Naive B cell (primary cell): ENCODE measurements at regions not wholly inside any gene's neighbourhood (a gene's known extent, or its start where the extent isn't known, plus 50 kb on each side); places are given as distances from the start of the nearest gene placed in this dataset.
A peak's percentile ranks its signal among the peaks of the same experiment; 100 is the strongest.
"Not testable (repeated sequence)": the region's sequence is repeated elsewhere in the genome, so short reads cannot be mapped to it uniquely, and the experiment has no call there.

Experiments used
- ATAC-seq, 2 donors: fragments of 150-1000 bp; cut with Tn5 transposase; 2 replicates each; pipeline ENCODE4 v1.10.0; 2021; ENCODE audit warnings: low read depth in 2 of 2, mild to moderate bottlenecking in 2 of 2, moderate library complexity in 2 of 2
- DNase-seq: peaks from one replicate; pipeline ENCODE4 v3.0.0; 2022
- H3K27ac Mint-ChIP-seq, 6 donors: one replicate each; pipeline ENCODE4 v1.8.0; 2020 to 2022; ENCODE audit warnings: mild to moderate bottlenecking in 6 of 6, mixed read lengths in 6 of 6, moderate library complexity in 5 of 6, inconsistent platforms in 2 of 6
- H3K27me3 Mint-ChIP-seq, 3 donors: one replicate each; pipeline ENCODE4 v1.8.0; 2021 to 2022; ENCODE audit warnings: mixed read lengths in 3 of 3, mild to moderate bottlenecking in 1 of 3
- H3K36me3 Mint-ChIP-seq, 2 donors: one replicate each; pipeline ENCODE4 v1.8.0; 2020 to 2022; ENCODE audit warnings: mixed read lengths in 2 of 2, inconsistent platforms in 1 of 2, mild to moderate bottlenecking in 1 of 2
- H3K4me1 Mint-ChIP-seq, 3 donors: one replicate each; pipeline ENCODE4 v1.8.0; 2020 to 2022; ENCODE audit warnings: mixed read lengths in 3 of 3, inconsistent platforms in 1 of 3, mild to moderate bottlenecking in 1 of 3, moderate library complexity in 1 of 3
- H3K4me3 Mint-ChIP-seq, 8 donors: one replicate each; pipeline ENCODE4 v1.8.0; 2020 to 2022; ENCODE audit warnings: mild to moderate bottlenecking in 8 of 8, mixed read lengths in 8 of 8, moderate library complexity in 8 of 8, inconsistent platforms in 2 of 8
- H3K9me3 Mint-ChIP-seq, 7 donors: one replicate each; pipeline ENCODE4 v1.8.0; 2020 to 2022; ENCODE audit warnings: mixed read lengths in 7 of 7, mild to moderate bottlenecking in 5 of 7, inconsistent platforms in 2 of 7, moderate library complexity in 1 of 7

DNA sequence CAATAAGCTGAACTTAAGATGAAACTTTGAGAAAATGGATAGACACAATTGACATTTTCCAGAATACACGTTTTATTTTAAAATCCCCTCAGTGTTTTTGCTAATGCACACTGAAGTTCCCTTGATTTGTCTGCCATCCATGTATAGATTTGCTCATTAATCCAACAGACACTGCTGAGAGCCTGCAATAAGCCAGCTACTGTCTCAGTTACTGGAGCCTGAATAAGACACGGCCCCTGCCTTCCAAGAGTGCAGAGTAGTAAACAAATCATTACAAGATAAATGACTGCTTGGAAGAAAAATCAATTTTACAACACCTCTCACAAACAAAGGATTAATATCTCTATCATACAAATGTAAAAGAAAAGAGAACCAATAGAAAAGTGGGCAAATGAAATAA, 130.1 kb downstream of the TLR5 start:
- H3K4me3 Mint-ChIP-seq: no peak overlapping the region
- H3K4me1 Mint-ChIP-seq: no peaks in the 10 kb centered on the region
- no peaks in the 10 kb centered on the region for H3K36me3 Mint-ChIP-seq
- DNase-seq: no peak
- H3K9me3 Mint-ChIP-seq: peaks cover 0 to 2% (median 0%) of the 10 kb centered on the region in 7 donors
- H3K27ac Mint-ChIP-seq: no peak overlapping the region
- H3K27me3 Mint-ChIP-seq: peaks cover 4 to 15% (median 5%) of the 10 kb centered on the region in 3 donors
- ATAC-seq: no peak

DNA sequence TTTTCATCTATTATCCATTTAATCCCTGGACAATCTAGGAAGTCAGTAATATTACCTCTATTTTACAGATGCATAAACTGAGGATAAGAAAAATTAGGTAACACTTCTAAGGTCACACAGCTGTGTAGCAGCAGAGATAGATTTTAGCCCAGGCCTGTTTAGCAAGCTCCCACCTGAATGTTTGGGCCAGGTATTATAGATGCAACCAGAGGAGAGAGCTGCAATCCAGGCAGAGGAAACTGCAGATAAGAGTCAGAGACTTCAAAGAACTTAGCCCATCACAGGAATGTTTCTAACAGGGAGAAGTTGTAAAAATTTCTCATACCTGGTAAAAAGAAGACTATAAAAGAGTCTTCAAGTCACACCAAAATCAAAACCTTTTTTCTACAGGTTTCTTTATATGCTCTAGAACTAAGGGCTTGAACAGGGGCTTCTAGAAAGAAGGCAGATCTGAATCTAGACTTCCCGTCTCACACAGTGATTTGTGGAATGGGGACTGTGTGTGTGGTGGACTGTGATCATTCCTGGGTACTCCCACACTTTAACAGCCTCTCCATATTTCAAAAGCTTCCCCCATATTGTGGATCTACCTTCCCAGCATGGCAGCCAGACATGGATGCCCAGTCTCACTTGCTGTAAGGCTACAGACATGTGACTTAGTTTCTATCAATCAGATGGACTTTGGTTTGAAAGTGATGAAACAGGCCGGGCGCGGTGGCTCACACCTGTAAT, 128.7 kb downstream of the TLR5 start:
- no peaks in the 10 kb centered on the region for H3K36me3 Mint-ChIP-seq
- peak overlapping the region in 1 of 6 donors; percentile 3 for H3K27ac Mint-ChIP-seq
- H3K4me1 Mint-ChIP-seq: no peaks in the 10 kb centered on the region
- no peak overlapping the region for H3K4me3 Mint-ChIP-seq
- ATAC-seq (no peak), DNase-seq (no peak)
- H3K27me3 Mint-ChIP-seq: peaks cover 4 to 15% (median 5%) of the 10 kb centered on the region in 3 donors
- H3K9me3 Mint-ChIP-seq: peaks cover 0 to 2% (median 0%) of the 10 kb centered on the region in 7 donors

DNA sequence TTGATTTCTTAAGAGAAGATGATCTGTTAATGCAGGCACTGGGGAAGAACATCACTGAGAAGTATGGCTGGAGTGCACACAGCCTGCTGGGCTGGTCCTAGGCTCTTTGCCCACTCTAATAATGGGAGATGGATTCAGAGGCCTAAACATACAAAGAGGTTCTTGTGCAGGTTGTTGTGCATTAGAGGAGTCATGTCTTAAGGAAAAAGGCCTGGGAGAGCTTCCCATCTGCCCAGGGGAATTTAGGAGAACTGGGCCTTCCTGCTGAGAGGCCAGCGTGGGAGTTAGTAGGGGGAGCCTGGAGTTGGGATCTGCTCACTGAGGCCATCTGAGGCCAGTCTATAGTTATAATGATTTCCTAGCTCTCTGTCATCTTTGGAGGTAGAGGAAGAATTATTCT, 126.7 kb downstream of the TLR5 start:
- Mint-ChIP-seq H3K4me3 (peak overlapping the region in 1 of 8 donors; percentile 11), H3K36me3 (no peaks in the 10 kb centered on the region), H3K27ac (peak overlapping the region in 1 of 6 donors; percentile 6), H3K9me3 (peaks cover 0 to 2% (median 0%) of the 10 kb centered on the region in 7 donors), H3K4me1 (no peaks in the 10 kb centered on the region), H3K27me3 (peaks cover 4 to 8% (median 5%) of the 10 kb centered on the region in 3 donors)
- no peak for ATAC-seq
- DNase-seq: no peak

DNA sequence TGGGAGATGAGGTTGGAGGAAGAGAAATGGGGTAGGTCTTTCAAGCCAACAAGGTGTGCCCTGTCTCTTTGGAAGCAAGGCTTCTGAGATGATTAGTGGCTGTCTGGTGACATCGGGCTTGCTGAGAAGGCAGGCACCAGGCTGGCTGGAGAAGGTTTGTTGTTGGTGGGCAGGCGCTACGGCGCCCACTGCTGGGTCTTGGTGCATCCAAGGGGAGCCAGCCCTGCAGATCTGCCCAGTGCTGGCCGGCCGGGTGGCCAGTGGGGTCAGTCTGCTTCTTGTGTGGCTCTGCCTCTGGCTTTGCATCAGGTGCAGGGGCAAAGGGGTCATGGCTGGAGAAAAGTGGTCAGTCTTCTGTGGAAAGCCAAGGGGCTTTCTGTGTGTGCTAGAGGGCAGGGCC, 126.2 kb downstream of the TLR5 start:
- DNase-seq (no peak), ATAC-seq (no peak)
- no peak overlapping the region for H3K4me3 Mint-ChIP-seq
- no peak overlapping the region for H3K27ac Mint-ChIP-seq
- no peaks in the 10 kb centered on the region for H3K4me1 Mint-ChIP-seq
- peaks cover 4 to 7% (median 5%) of the 10 kb centered on the region in 3 donors for H3K27me3 Mint-ChIP-seq
- H3K36me3 Mint-ChIP-seq: no peaks in the 10 kb centered on the region
- H3K9me3 Mint-ChIP-seq: peaks cover 0 to 2% (median 0%) of the 10 kb centered on the region in 7 donors

DNA sequence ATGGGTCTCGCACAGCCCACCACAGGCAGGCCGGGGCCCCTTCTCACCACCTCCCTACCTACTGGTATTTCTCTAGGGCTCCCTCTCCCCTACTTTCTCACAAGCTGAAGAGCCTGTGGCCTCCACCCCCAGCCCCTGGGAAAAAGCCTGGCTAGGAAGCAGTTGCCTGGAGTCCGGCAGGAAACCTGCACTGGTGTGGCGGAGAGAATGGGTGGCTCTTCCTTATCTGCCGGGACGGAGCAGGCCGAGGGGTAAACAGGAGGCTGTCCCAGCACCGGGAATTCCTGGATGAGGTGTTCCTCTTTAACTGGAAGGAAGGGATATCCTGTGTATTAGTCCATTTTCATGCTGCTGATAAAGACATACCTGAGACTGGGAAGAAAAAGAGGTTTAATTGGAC, 125.8 kb downstream of the TLR5 start:
- Mint-ChIP-seq H3K4me1 (no peaks in the 10 kb centered on the region), H3K27ac (peak overlapping the region in 2 of 6 donors; percentile 25 to 73), H3K4me3 (no peak overlapping the region), H3K27me3 (peaks cover 4 to 7% (median 5%) of the 10 kb centered on the region in 3 donors), H3K36me3 (no peaks in the 10 kb centered on the region), H3K9me3 (peaks cover 0 to 2% (median 0%) of the 10 kb centered on the region in 7 donors)
- DNase-seq (no peak), ATAC-seq (no peak)

DNA sequence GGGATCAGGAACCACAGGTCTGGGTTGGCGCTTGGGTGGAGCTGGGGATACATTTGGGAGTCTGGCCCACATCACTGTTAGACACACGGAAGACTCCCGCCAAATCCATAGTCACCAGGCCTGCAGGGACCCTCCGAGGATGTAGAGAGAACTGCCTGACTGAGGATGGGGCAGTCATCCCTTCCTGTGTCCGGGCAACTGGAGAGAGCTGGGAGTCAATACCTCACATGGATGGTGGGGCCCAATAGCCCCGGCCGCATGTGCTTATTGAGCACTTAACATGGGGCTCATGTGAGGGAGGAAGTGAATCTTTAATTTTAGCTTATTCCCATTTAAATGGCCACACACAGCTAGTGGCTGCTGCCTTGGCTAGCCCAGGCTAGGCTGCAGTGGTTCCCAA, 124.5 kb downstream of the TLR5 start:
- Mint-ChIP-seq H3K4me3 (no peak overlapping the region), H3K9me3 (peaks cover 0 to 3% (median 0%) of the 10 kb centered on the region in 7 donors), H3K4me1 (no peaks in the 10 kb centered on the region), H3K27ac (peak overlapping the region in 1 of 6 donors; percentile 73), H3K36me3 (no peaks in the 10 kb centered on the region), H3K27me3 (peaks cover 0 to under 1% (median 0%) of the 10 kb centered on the region in 3 donors)
- no peak for ATAC-seq
- no peak for DNase-seq

DNA sequence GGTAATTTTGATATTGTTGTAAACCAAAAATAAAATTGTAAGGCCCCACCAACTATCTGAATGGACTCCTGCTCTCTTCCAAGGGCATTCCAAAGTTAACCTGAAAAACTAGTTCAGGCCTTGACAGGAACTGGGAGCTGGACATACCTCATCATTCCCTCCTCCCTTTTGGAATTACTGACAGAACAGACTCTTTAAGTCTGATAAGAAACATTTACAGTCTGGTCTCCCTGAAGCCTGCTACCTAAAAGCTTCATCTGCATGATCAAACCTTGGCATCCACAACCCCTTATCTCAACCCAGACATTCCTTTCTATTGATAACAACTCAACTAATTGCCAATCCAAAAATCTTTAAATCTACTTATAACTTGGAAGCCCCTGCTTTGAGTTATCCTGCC, 123.8 kb downstream of the TLR5 start:
- ATAC-seq: no peak
- H3K4me3 Mint-ChIP-seq: no peak overlapping the region
- H3K27ac Mint-ChIP-seq: peak overlapping the region in 1 of 6 donors; percentile 0
- no peaks in the 10 kb centered on the region for H3K4me1 Mint-ChIP-seq
- H3K36me3 Mint-ChIP-seq: no peaks in the 10 kb centered on the region
- no peak for DNase-seq
- H3K9me3 Mint-ChIP-seq: peaks cover 0 to 4% (median 0%) of the 10 kb centered on the region in 7 donors
- no peaks in the 10 kb centered on the region for H3K27me3 Mint-ChIP-seq

DNA sequence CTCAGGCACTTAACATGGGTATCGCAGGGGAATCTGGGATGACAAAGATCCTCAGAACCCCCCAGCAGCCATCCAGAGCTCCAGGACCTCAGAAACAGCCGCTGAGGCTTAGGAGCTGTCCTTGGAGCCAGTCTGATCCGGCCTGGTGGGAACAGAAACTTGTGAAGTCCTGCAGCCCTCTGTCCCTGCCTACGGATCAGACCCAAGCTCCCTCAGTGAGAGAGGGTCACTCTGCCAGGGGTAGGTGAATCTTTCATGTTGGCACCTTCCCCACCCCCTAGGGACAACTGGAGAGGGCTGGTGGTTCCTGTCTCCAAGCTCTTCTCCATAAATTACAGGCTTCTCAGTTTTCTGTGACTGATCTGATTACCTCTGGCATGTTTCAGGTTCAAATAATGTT, 122.3 kb downstream of the TLR5 start:
- DNase-seq: no peak
- Mint-ChIP-seq H3K4me3 (no peak overlapping the region), H3K27me3 (no peaks in the 10 kb centered on the region), H3K4me1 (no peaks in the 10 kb centered on the region), H3K27ac (no peak overlapping the region), H3K36me3 (no peaks in the 10 kb centered on the region), H3K9me3 (peaks cover 0 to 4% (median 0%) of the 10 kb centered on the region in 7 donors)
- no peak for ATAC-seq

DNA sequence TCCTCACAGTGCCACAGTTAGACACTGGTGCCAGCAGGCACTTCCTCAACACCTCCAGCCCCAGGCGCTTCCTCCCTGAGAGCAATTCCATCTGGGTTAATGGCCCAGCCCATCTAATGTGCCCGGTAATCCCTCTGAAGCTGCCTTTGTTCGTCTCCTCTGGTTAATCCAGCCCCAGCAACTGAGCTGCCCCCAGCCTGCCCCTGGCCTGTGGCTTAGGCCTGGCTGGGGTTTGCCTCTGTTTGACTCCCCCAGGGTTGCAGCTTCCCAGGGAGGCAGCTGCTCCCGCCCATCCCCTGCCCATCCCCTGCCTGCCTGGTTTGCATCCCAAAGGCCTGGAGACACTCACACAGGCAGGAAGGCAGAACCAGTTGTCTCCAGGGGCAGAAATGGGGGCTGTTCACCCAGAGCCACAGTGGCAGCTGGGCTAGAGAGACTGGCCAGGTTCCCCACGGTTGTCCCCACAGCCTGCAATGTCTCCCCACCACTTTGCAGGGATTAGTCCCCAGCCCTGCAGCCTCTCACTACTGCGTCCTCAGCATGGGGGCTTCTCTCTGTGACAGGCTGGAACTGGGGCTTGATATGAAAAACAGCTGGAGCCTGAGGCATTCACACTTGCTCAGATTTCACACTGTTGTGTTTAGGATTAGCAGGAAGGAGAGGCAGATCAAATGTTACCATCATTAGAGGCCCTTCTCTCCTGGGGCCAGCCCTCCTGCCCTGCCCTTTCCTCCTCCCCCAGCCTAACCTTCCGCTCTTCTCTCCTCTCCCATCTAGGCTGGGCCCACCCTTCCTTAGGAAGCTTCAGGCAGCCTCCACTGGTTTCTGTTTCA, 120.2 kb downstream of the TLR5 start:
- H3K27me3 Mint-ChIP-seq: no peaks in the 10 kb centered on the region
- H3K36me3 Mint-ChIP-seq: no peaks in the 10 kb centered on the region
- no peak for ATAC-seq
- H3K4me3 Mint-ChIP-seq: no peak overlapping the region
- peak overlapping the region in 1 of 6 donors; percentile 9 for H3K27ac Mint-ChIP-seq
- H3K9me3 Mint-ChIP-seq: peaks cover 0 to 2% (median 0%) of the 10 kb centered on the region in 7 donors
- no peak for DNase-seq
- no peaks in the 10 kb centered on the region for H3K4me1 Mint-ChIP-seq

DNA sequence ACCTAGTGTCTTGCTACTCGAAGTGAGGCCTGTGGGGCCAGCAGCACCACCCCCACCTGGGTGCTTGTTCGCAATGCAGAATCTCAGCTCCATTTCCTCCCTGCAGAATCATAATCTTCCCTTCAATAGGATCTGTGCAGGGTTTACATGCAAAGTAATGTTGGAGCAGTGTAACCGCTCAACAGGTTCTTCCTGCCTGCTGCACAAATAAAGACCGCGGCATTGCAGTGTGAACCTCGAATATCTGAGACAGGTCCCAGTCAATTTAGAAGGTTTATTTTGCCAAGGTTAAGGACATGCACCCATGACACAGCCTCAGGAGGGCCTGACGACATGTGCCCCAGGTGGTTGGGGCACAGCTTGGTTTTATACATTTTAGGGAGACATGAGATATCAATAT, 119.2 kb downstream of the TLR5 start:
- H3K27ac Mint-ChIP-seq: no peak overlapping the region
- peaks cover 0 to 2% (median 0%) of the 10 kb centered on the region in 7 donors for H3K9me3 Mint-ChIP-seq
- no peaks in the 10 kb centered on the region for H3K4me1 Mint-ChIP-seq
- no peak overlapping the region for H3K4me3 Mint-ChIP-seq
- no peak for DNase-seq
- ATAC-seq: no peak
- H3K36me3 Mint-ChIP-seq: no peaks in the 10 kb centered on the region
- H3K27me3 Mint-ChIP-seq: peaks cover 0 to 4% (median under 1%) of the 10 kb centered on the region in 3 donors

DNA sequence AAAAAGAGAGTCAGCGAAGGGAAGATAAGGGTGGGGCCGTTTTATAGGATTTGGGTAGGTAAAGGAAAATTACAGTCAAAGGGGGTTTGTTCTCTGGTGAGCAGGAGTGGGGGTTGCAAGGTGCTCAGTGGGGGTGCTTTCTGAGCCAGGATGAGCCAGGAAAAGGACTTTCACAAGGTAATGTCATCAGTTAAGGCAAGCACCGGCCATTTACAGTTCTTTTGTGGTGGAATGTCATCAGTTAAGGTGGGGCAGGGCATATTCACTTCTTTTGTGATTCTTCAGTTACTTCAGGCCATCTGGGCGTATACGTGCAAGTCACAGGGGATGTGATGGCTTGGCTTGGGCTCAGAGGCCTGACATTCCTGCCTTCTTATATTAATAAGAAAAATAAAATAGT, 118.6 kb downstream of the TLR5 start:
- H3K4me1 Mint-ChIP-seq, H3K27me3 Mint-ChIP-seq, H3K27ac Mint-ChIP-seq, ATAC-seq, H3K9me3 Mint-ChIP-seq, H3K36me3 Mint-ChIP-seq, DNase-seq, H3K4me3 Mint-ChIP-seq: not testable (repeated sequence)

DNA sequence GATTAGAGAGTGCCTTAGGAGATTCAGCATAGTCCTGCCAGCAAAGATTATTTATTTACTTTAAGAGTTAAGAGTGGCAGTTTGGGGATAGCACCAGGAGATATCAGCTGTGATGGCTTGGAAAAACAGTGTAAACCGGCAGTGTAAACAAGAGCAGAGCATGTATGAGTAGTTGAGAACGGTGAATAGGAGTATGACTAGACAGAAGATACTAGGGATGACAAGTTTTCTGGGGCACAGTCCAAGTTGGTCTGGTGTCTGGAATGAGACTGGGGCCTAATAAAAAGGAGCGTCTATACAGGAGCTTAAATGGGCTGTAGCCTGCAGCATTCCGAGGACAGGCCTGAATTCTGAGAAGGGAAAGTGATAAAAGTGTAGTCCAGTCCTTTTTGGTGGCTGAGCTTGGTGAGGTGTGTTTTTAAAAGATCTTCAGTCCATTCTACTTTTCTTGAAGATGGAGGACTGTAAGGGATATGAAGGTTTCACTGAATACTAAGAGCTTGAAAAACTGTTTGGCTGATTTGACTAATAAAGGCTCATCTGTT, 117.8 kb downstream of the TLR5 start:
- not testable (repeated sequence) for ATAC-seq, H3K36me3 Mint-ChIP-seq, DNase-seq, H3K4me1 Mint-ChIP-seq, H3K27me3 Mint-ChIP-seq, H3K9me3 Mint-ChIP-seq, H3K27ac Mint-ChIP-seq, H3K4me3 Mint-ChIP-seq

DNA sequence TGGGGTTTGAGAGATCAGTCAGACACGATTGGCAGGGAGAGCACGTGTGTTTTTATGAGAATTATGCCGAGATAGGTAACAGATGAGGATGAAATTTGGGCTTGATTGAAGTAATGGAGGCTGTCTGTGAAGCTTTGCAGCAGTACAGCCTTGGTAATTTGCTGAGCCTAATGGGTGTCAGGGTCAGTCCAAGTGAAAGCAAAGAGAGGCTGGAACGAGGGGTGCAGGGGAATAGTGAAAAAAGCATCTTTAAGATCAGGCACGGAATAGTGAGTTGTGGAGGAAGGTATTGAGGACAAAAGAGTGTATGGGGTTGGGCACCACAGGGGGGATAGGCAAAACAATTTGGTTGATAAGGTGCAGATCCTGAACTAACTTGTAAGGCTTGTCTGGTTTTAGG, 116.4 kb downstream of the TLR5 start:
- H3K4me3 Mint-ChIP-seq, H3K36me3 Mint-ChIP-seq, H3K4me1 Mint-ChIP-seq, H3K27ac Mint-ChIP-seq, ATAC-seq, H3K9me3 Mint-ChIP-seq, DNase-seq, H3K27me3 Mint-ChIP-seq: not testable (repeated sequence)
